ENCODE measurements at regions not wholly inside any gene's neighbourhood (a gene's known extent, or its start where the extent isn't known, plus 50 kb on each side); places are given as distances from the start of the nearest gene placed in this dataset.

GRCh38 chr17:70677783-70678647 lies 508.7 kb downstream of the KCNJ2 start:
- no peaks in the 10 kb centered on the region for H3K36me3 ChIP-seq (ENCODE audit: control insufficient read depth, insufficient read depth, low read length)
- no TSS peak for BruUV-seq (replicated peaks)
- H3K4me3 ChIP-seq (ENCODE audit: low read depth in 2 of 2, low read length in 2 of 2), result no peak overlapping the region
- TF ChIP-seq REST (IDR thresholded peaks at IDR 0.05; ENCODE audit: insufficient read depth in 1 of 2, low read depth in 2 of 2, low read length in 1 of 2) (no peak), SIN3A (IDR thresholded peaks at IDR 0.05; ENCODE audit: borderline replicate concordance, insufficient read depth, low read depth, low read length) (no peak), TCF7L2 (IDR thresholded peaks at IDR 0.05; ENCODE audit: low read depth, low read length) (no peak), POLR2AphosphoS5 (IDR thresholded peaks at IDR 0.05; ENCODE audit: low read depth, low read length) (no peak)
- TF ChIP-seq, protein P1, sequence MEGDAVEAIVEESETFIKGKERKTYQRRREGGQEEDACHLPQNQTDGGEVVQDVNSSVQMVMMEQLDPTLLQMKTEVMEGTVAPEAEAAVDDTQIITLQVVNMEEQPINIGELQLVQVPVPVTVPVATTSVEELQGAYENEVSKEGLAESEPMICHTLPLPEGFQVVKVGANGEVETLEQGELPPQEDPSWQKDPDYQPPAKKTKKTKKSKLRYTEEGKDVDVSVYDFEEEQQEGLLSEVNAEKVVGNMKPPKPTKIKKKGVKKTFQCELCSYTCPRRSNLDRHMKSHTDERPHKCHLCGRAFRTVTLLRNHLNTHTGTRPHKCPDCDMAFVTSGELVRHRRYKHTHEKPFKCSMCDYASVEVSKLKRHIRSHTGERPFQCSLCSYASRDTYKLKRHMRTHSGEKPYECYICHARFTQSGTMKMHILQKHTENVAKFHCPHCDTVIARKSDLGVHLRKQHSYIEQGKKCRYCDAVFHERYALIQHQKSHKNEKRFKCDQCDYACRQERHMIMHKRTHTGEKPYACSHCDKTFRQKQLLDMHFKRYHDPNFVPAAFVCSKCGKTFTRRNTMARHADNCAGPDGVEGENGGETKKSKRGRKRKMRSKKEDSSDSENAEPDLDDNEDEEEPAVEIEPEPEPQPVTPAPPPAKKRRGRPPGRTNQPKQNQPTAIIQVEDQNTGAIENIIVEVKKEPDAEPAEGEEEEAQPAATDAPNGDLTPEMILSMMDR (IDR thresholded peaks at IDR 0.05), result no peak
- no peak for ATAC-seq
- ChIA-PET POLR2A (no interaction called here), CTCF (no interaction called here)
- in situ Hi-C loops (cut with HindIII; ENCODE audit: low pct_unique_long_range_greater_than_20kb, low sequenced_read_pairs) (no loop called here), intact Hi-C loops (cut with micrococcal nuclease; ENCODE audit: unreplicated experiment) (no loop called here)
- H3K4me1 ChIP-seq (ENCODE audit: control insufficient read depth, insufficient read depth, low read length), result no peaks in the 10 kb centered on the region
- no peak overlapping the region for H3K27ac ChIP-seq (ENCODE audit: low read length)
- no peaks in the 10 kb centered on the region for H3K9me3 ChIP-seq (ENCODE audit: control insufficient read depth, insufficient read depth, low read depth, low read length)
- peaks cover 2% of the 10 kb centered on the region; the same call in 1 of the 2 replicates for H3K27me3 ChIP-seq (ENCODE audit: control insufficient read depth, insufficient read depth, low read length)
- no peak for DNase-seq (ENCODE audit: low read depth, low spot score)

DNA sequence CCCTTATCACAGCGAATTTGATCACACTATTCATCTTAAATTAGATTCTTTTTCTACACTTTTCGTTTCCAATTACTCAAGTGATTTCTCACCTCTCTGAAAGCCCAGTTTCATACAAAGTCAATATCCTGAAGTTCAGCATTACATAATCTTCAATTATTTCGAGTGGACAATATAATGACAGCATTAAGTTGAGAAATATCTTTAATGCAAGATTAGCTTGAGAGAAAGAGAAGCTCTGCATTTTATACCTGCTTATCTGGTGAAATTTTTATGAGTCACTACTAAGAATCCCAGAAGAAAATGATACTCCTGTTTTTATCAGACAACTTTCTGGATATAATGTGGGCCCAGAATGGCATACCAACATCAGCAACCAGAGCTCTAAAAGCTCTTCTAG lies 509.6 kb downstream of the KCNJ2 start:
- Histone ChIP-seq H3K36me3 (ENCODE audit: control insufficient read depth, insufficient read depth, low read length) (no peaks in the 10 kb centered on the region), H3K9me3 (ENCODE audit: control insufficient read depth, insufficient read depth, low read depth, low read length) (no peaks in the 10 kb centered on the region), H3K4me3 (ENCODE audit: low read depth in 2 of 2, low read length in 2 of 2) (no peak overlapping the region), H3K27me3 (ENCODE audit: control insufficient read depth, insufficient read depth, low read length) (peaks cover 2% of the 10 kb centered on the region; the same call in 1 of the 2 replicates), H3K27ac (ENCODE audit: low read length) (no peak overlapping the region), H3K4me1 (ENCODE audit: control insufficient read depth, insufficient read depth, low read length) (no peaks in the 10 kb centered on the region)
- in situ Hi-C loops (cut with HindIII; ENCODE audit: low pct_unique_long_range_greater_than_20kb, low sequenced_read_pairs) (no loop called here), intact Hi-C loops (cut with micrococcal nuclease; ENCODE audit: unreplicated experiment) (no loop called here)
- ChIA-PET POLR2A (no interaction called here), CTCF (no interaction called here)
- DNase-seq (ENCODE audit: low read depth, low spot score), result no peak
- TF ChIP-seq SIN3A (IDR thresholded peaks at IDR 0.05; ENCODE audit: borderline replicate concordance, insufficient read depth, low read depth, low read length), result no peak
- TF ChIP-seq, protein P1 (IDR thresholded peaks at IDR 0.05), result no peak
- TF ChIP-seq TCF7L2 (IDR thresholded peaks at IDR 0.05; ENCODE audit: low read depth, low read length), result no peak
- TF ChIP-seq POLR2AphosphoS5 (IDR thresholded peaks at IDR 0.05; ENCODE audit: low read depth, low read length), result no peak
- TF ChIP-seq REST (IDR thresholded peaks at IDR 0.05; ENCODE audit: insufficient read depth in 1 of 2, low read depth in 2 of 2, low read length in 1 of 2), result no peak
- no peak for ATAC-seq
- BruUV-seq (replicated peaks), result no TSS peak

Data from Panc1 (cell line).